ENCODE measurements at regions not wholly inside any gene's neighbourhood (a gene's known extent, or its start where the extent isn't known, plus 50 kb on each side); places are given as distances from the start of the nearest gene placed in this dataset.

DNA sequence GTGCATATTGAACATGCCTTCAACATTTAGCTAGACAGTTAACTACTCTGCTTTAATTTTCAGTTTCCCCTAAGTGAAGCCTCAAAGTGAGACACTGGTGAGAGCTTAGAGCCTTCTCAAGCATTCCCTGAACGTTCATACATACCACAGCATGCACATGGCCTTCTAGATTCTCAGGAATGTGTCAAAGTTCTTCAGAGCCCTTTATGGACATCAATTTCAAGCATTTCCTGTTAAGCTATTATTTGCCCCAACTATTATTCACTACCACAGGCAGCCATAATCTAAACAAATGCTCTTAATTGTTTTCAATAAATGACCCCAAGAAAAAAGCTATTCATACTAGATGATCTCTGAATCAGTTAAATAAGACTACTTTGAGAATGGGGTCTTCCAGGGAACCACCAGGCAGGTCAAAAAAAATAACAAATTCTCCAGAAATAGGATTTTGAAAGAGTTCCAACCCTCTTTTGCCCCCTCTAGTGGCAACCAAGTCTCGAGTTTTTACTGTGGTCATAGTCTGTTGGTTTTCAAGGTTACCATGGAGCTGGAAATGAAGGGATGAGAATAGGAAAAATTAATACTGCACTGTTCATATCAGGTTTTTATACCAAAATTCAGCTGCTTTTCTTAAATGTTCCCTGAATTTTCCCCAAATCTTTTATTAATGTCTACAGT is 235.4 kb downstream of the RAB28 start:
- no peak for DNase-seq

DNA sequence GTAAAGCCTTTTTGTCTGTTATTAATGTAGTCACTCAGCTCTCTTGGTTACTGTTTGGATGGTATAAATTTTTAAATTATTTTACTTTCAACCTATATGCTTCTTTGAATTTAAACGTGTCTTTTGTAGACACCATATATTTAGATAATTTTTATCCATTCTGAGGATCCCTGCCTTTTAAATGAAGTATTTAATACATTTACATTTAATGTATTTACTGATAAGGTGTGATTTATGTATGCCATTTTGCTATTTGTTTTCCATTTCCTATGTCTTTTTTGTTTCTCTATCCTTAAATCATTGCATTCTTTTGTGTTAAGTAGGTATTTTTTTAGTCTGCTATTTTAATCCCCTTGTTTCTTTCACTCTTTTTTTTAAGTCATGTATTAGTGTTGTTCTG is 238.0 kb downstream of the RAB28 start:
- no peak for DNase-seq

DNA sequence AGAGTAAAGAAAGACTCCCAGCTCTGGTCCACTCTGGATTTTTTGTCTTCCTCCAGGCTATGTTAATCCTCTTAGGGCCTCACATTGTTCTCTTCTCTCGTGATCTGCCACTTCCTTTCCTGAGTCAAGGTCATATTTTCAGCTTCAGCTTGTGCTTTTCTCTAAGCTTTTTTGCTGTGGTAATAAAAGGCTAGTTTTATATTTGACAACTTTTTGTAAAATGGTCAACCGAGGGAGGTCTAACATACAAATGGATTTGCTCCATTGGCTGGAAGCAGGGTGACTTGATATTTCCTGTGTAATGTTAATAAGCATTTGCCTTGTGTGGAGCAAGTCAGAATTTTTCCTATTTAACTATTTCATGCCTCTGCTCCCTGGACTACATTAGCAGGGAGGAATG is 239.7 kb downstream of the RAB28 start:
- no peak for DNase-seq

DNA sequence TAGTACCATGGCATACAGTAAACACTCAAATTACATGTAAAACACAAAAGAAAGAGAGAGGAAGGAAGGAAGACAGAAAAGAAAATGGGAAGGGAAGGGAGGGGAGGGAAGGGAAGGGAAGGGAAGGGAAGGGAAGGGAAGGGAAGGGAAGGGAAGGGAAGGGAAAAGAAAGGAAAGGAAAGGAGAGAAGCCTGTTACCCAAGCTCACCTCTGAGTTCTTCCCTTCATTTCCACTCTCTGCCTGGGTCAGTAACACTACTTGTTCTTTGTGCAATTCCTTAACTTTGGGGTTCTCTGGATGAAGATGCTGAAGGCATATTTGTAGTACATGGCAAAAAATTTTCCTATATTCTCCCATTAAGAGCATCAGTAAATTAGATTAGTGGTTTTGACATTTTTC is 241.0 kb downstream of the RAB28 start:
- DNase-seq = no peak

DNA sequence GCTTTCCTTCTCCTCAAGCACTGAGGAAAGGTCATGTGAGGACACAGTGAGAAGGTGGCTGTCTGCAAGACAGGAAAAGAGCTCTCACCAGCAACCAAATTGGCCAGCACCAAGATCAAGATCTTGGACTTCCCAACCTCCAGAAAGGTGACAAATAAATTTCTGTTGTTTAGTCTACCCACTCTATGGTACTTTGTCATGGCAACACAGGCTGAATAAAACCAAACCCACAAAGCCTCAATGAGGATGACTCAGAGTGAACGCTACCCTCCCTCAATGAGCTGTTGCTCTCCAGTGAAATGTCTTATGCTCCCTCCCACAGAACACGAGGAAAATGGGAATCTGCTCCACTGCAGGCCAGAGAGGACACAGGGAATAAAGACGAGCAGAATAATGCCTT is 244.1 kb downstream of the RAB28 start:
- DNase-seq = no peak

DNA sequence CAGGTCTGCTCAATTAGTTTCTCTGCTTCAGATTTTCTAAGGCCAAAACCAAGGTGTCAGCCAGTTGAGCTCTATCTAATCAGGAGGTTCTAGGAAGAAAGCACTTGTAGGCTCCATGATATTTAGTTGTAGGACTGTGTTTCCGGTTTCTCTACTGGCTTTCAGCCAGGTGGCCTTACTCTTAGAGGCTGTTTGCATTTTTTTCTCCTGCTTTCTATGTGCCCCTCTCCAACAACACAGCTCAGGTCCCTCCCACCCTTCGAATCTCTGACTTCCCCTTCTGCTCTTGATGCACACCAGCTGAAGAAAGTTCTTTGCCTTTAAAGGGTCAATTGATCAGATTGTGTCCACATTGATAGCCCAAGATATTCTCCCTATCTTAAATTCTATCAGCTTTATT is 245.2 kb downstream of the RAB28 start:
- DNase-seq = no peak

DNA sequence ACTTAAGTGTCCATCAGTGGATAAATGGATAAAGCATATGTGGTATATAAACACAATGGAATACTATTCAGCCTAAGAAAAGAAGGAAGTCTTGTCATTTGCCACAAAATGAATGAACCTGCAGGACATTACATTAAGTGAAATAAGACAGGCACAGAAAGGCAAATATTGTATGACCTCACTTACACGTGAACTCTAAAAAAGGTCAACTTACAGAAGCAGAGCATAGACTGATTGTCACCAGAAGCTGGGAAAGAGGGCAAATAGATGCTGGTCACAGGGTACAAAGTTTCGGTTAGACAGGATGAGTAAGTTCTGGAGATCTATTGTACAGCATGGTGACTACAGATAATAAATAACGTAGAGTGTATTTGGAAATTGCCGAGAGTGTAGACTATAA is 247.7 kb downstream of the RAB28 start:
- DNase-seq = no peak

DNA sequence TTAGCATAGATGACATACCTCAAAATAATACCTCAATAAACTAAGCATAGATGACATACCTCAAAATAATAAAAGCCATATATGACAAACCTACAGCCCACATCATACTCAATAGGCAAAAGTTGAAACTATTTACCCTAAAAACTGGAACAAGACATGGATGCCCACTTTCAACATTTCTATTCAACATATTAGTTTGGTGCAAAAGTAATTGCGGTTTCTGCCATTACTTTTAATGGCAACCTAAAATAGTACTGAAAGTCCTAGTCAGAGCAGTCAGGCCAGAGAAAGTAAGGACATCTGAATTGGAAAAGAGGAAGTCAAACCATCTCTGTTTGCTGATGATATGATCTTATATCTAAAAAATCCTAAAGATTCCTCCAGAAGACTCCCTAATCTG is 250.4 kb downstream of the RAB28 start:
- DNase-seq = no peak

DNA sequence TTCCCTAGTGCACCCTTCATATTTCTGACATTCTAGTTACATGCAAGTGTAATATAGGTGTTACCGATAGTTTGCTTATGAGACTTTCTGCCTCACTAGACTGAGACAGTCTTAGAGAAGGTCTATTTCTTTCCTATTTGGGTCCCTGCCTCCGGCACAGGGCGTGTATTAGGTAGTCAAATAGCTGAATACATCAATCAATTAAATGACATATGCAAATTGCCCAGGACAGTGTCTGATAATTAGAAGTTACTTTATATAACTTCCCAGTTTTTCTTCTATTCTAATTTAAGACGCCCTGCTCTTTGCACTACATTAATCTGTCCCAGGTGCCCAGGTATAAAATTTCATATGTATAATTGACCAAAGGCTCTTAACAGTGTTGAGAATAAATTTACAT is 264.2 kb downstream of the RAB28 start:
- DNase-seq = peak; percentile 54

DNA sequence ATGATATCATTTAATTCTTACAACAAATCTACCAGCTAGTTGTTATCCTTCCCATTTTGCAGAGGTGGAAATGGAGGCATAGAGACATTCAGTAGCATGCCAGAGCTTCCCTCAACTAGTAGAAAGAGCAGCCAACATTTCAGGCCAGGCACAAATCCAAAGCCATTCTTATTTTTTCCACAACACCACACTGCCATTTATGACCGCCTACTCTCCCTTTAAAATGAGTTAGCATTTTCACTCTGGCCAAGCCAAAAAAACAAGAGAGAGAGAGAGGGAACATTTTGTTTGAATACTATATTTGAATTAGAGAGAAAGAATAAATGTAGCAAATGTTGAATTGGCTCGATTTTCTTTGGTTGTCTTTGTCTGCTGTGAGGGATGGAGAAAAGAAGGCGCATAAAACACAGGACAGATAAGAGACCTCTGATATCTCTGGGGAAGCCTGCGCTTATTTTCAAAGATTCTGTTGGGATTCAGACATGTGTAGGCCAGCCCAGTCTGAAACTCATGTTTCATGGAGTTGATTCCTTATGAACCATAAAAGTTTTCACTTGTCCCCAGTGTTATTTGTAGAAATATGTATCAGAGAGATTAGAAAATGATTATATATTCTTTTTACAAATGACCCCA is 265.7 kb downstream of the RAB28 start:
- DNase-seq = no peak

DNA sequence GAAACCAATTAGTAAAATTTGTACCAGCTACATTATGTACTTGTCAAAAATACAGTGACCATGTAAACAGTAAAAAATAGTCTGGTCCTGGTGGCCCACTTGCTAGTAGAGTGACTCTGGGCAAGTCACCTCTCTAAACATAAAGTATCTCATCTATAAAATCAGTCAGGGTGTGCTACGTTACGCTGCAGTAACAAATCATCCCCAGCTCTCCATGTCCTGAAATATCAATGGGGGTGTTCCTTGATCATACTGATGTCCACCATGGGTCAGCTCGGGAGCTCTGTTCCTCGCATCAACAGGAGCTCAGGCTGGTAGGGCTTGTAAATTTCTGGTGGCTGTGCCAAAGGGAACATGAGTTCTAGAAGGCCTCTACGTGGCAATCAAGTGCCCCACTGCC is 268.6 kb downstream of the RAB28 start:
- no peak for DNase-seq

DNA sequence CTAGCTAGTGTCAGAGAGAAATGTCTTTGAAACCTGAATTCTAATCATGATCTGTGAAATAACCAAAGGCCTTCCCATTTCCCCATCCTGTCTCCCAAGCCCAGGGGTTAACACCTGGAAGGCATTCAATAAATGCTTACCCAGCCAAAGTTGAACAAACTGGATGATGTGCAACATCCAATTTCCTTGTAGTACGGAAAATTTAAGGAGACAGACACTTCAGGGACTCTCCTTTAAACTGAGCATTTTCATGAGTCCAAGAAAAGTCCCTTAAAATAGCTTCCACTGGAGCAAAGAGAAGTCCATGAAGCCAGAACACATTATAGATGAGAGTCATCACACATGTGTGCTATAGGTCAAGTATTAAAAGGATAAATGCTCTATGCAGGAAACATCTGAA is 271.2 kb downstream of the RAB28 start:
- DNase-seq = no peak

DNA sequence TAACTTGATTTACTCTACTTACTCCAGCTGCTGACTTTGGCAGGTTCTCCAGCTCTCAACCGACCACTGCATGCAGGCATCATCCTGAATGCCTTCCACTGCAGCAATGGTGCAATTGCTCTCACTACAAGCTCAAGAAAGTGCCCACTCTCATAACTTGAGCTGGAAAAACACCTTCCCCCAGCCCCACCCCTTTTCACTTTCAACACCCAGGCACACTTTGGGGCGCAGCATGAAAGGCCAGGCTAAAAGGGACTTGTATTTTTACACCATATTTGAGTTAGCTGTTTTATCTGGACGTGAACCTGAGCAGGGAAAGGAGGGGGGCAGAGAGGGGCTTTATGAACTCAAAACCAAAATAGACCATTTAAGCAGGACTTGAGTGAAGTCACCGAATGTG is 274.5 kb downstream of the RAB28 start:
- no peak for DNase-seq

DNA sequence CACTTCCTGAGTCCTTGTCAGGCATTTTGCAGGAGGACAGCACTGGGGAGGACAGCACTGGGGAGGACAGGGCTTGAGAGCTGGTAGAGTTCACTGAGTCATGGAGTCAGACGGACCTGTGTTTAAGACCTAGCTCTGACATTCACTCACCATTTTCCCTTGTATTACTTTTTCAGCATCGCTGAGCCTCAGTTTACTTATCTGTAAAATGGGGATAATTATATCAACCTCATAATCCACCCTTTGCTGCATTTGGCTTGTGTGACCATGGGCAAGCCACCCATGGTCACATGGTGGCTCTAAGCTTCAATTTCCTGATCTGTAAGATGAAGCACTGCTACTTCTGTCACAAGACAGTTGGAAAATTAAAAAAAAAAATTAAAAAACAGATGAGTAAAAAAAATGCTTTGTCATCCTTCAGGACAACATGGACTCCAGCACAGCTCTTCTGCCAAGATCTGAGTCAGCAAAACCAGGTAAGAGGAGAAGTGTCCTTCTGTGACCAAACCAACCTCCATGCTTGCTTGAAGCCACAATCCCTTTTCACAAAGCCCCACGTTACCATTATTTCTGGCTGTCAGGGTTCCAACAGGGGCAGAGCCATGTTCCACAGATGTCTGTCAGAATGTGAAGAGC is 275.5 kb downstream of the RAB28 start:
- DNase-seq = no peak

DNA sequence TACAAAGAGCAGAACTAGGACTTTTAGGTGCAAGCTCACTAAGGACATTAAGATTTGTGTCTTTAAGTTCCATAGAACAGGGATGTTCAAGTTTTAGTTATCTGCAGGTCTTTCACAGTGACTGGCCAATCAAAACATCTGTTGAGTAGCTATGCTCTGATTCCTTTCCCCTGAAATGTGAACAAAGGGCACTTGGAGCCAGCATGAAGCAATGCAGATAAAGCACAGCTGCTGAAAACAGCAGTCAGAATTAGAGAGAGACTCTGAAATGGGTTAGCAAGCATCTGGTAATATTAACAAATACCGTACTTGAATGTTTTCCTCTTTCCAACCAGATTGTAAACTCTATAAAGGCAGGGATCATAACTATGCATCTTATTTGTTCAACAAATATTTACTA is 276.9 kb downstream of the RAB28 start:
- DNase-seq = no peak

DNA sequence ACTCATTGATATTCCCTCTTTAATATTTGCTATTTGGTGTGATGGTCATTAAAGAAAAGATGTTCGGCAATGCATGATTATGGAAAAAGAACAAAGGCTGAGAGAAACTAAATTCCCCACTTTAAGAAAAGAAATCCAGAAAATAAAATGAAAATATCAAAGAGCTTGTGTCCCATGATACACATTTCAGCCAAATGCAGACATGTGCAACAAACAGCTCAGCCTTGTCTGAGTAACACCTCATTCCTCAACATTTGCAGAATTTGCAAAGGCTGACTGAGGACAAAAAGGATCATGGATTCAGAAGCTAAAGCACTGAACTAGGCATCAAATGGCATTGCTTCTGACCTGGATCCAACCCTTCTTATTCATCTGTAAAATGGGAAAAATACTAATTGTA is 281.0 kb downstream of the RAB28 start:
- no peak for DNase-seq

DNA sequence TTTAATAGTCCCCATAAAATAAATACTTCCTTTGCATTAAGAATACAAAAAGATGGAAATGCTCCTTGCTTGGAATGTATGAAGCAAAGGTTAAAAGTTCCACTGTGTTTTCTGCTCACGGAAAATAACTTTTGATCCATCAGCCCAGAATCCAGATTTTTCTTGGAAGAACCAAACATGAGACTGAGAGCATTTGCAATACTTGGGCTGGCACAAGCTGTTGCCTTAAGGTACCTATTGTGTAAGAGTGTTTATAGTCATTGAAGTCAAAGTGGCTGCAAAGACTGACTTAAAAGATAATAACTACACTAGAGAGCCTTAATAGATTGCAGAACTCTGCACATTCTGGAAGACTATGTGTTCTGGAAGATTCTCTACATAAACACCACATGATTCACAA is 281.4 kb downstream of the RAB28 start:
- DNase-seq = no peak

DNA sequence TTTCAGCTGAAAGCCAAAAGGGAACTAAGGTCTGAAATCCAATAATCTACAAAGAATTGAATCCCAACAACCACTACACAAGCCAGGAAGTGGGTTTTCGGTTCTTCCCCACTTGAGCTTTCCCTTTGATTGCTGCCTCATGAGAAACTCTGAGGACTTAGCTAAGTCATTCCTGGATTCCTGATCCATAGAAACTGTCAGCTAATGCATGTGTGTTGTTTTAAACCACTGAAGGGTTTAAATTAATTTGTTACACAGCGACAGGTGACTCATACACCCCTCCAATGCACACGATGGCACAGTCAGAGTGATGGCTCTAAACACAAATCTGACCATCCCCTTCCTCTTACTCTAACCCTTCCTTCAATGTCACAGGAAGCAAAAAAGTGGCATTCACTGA is 282.9 kb downstream of the RAB28 start:
- no peak for DNase-seq

DNA sequence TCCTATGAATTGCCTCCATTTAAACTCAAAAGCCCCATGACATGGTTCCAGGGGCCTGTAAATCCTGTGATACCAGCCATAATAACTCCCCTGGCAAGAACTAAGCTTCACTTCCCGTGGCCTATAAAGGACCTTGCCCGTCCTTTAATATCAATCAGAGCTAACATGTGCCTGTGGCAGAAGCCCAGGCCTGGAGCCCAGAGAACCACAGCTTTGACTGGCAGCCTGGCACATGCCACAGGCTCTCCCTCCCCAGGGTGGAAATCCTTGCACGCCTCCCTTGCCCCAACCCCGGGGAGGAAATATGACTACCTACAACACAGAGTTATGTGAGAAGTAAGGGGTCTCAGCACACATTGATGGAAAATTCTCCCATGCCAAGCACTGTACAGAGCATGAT is 287.4 kb downstream of the RAB28 start:
- no peak for DNase-seq

DNA sequence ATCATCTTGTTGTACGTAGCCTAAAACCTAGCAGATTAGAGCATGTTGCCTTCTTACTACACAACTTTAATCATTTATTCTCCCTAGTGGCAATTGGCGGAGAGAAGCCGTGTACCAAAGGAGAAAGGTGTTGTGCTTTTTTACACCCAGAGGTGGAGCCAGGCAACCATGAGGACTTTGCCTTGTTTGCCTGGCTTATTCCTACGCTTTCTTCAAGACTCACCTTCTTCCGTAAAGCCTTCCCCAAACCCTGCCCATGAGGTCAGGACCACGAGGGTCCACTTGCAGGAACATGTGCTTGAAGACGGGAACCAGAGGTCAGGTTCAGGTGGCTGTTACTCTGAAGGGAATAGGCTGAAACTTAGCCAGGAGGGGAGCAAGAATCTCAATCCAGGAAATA is 290.5 kb downstream of the RAB28 start:
- no peak for DNase-seq

DNA sequence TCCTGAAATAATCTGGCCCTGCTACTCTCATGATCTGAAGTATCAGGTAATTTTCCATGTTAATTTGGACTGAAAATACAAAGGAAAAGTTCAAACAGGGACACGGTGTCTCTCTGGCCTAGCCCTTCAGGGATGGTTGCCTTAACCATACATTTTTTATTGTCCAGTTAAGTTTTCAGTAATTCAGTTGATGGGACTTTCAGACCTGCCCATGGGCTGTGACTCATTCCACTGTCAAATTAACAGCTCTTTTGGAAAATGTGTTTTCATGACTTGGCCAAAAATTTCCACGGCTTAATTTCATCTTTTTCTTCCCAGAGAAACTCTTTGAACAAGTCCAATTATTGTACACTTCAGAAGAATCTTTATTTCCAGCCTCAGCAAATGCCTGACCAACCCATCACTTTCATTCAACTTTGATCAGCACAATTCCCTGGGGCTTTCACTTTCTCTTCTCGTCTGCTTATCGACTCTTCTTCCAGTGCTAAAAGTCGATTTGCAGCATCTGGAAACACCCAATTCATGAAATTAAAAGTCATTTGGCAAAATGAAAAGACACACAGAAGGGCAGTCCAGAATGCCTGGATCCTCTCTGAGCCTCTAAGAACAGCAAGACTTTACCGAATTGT is 293.9 kb downstream of the RAB28 start:
- DNase-seq = no peak

DNA sequence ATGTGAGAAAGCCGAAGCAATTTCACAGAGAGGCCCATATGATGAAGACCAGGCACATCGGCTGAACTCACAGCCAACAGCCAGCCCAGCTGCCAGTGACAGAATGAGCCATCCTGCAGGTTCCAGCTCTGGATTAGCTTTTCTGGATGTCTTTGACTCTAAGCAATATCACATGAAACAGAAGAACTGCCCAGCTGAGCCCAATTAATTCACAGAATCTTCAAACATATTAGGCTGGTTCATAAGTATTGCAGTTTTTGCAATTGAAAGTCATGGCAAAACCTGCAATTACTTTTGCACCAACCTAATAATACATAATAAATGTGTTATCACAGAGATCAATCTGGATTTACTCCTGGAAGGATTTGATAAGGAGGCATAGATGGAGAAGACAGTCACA is 299.9 kb downstream of the RAB28 start:
- DNase-seq = no peak

DNA sequence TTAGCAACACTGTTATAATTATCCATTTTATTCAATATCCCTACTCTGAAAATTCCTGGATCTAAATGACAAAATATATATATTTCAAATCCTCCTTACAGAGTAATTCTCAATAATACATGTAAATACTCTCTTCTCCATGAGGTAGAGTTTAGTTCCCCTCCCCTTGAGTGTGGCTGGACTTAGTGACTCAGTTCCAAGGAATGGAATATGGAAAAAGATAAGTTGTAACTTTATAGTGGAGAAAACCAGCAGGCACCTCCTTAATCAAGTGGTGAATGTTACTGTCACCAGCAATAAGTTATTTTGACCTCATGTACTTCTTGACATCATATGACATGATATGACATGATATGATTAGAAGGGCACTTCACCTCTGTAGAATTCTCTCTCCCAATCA is 302.0 kb downstream of the RAB28 start:
- no peak for DNase-seq

DNA sequence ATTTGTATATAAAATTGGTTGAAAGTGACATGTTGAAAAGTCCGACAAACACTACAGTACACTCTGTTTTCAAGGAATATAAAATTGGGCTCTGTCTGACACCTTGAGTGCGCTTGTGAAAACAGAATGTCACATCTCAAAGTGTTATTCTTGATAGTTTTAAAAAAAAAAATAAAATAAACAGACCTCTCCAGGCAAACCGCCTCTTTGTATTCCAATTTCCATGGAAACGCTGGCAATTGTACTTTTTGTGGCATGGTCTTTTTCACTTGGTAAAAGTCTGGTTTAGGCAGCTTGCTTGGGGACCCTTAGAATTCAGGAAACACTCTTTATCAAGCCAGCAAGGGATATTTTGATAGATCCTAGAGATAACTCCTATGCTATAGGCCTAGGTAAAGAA is 302.5 kb downstream of the RAB28 start:
- DNase-seq = no peak
